NB4 (cell line): ENCODE measurements at regions not wholly inside any gene's neighbourhood (a gene's known extent, or its start where the extent isn't known, plus 50 kb on each side); places are given as distances from the start of the nearest gene placed in this dataset.

Experiments
- DNase-seq: peaks from one replicate; pipeline ENCODE4 v3.0.0; 2010; ENCODE audit warnings: low read depth
- H3K4me3 ChIP-seq: one replicate; pipeline ENCODE4 v1.5.1; 2011; ENCODE audit warnings: mild to moderate bottlenecking, low read depth, low read length, moderate library complexity
- MYC ChIP-seq: IDR thresholded peaks from 2 replicates; pipeline ENCODE4 v1.6.1; 2011; ENCODE audit warnings: low read depth, low read length
- POLR2A ChIP-seq: IDR thresholded peaks from 2 replicates; pipeline ENCODE4 v1.6.1; 2011; ENCODE audit warnings: mild to moderate bottlenecking; ENCODE audit not compliant: insufficient read length; ENCODE audit errors: extremely low read depth
- TF ChIP-seq, protein P1 (sequence below): IDR thresholded peaks from one replicate; pipeline ENCODE4 v1.5.1; 2012; ENCODE audit warnings: low read depth, low read length
- TF ChIP-seq, protein P2 (sequence below): IDR thresholded peaks from 2 replicates; pipeline ENCODE4 v1.6.1; 2011; ENCODE audit warnings: low read depth, low read length

DNA sequence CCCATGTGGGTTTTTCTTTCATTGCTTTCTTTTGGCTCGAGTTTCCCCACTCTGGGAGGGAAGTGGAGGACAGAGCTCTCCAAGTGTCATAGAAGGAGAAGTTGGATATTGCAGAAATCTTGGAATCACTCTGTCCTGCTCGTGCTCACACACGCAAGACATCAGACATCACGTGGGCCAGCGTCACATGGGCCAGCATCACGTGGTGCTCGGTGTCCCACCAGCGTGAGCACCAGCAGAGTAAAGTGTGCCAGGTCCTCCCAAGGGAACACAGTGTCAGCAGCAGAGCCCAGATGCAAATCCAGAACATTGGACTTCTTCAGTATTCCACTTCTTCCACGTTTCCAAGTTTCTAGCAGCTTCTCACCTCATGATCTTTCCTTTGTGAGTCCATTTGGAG is 327.0 kb downstream of the FOXL1 start:
- TF ChIP-seq POLR2A (no peak), MYC (no peak)
- TF ChIP-seq, protein P1, sequence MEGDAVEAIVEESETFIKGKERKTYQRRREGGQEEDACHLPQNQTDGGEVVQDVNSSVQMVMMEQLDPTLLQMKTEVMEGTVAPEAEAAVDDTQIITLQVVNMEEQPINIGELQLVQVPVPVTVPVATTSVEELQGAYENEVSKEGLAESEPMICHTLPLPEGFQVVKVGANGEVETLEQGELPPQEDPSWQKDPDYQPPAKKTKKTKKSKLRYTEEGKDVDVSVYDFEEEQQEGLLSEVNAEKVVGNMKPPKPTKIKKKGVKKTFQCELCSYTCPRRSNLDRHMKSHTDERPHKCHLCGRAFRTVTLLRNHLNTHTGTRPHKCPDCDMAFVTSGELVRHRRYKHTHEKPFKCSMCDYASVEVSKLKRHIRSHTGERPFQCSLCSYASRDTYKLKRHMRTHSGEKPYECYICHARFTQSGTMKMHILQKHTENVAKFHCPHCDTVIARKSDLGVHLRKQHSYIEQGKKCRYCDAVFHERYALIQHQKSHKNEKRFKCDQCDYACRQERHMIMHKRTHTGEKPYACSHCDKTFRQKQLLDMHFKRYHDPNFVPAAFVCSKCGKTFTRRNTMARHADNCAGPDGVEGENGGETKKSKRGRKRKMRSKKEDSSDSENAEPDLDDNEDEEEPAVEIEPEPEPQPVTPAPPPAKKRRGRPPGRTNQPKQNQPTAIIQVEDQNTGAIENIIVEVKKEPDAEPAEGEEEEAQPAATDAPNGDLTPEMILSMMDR = no peak
- TF ChIP-seq, protein P2, sequence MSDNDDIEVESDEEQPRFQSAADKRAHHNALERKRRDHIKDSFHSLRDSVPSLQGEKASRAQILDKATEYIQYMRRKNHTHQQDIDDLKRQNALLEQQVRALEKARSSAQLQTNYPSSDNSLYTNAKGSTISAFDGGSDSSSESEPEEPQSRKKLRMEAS = no peak
- DNase-seq = no peak
- no peak overlapping the region for H3K4me3 ChIP-seq

DNA sequence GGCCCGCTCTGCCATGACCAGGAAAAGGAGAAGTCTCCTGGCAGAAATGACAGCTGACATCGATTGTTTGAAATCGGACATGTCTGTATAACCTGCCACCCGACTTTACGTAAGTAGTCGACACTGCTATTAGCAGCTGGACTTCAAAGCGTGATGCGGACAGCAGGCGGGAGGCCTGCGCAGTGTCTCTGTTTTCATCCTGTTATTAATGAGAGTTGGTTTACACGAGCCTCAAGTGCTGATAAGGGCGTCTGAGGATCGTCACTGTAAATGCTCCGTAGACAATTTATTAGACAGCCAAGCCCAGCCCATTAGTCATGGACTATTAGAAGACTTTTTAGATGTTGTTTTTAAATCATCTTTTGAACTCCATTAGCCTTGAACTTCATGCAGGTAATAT is 328.3 kb downstream of the FOXL1 start:
- TF ChIP-seq, protein P1 = no peak
- no peak for TF ChIP-seq POLR2A
- DNase-seq = no peak
- H3K4me3 ChIP-seq = no peak overlapping the region

DNA sequence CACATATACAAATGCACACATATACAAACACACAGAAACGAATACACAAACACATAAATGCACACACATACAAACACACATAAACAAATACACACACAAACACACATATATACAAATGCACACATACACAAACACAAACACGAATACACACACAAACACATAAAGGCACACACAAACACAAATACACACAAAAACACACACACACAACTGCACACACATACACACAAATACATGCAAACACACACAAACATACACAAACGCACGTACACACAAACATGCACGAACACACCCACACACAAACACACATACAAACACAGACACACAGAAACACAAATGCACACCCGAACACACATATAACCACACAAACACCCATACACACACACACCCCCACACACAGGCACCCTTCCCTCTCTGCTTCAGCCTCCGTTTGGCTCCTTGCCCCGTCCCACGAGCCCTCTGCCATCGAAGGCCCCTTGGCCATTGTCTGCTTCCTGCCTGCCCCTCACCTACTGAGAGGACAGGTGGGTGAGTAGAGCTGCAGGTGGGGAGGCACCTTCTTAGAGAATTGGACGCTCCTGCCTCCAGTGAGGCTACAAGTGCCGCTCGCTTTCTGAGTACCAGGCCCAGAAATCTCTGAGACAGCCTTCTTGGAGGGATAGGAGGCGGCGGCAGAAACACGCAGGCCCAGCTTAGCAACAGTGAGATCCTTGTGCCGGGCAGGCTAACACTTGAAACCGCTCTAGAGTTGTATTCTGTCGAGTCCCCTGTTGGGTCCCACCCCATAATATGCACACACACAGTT is 331.2 kb downstream of the FOXL1 start:
- DNase-seq = no peak
- TF ChIP-seq, protein P2 = no peak
- TF ChIP-seq, protein P1 = no peak
- TF ChIP-seq POLR2A (no peak), MYC (no peak)
- no peak overlapping the region for H3K4me3 ChIP-seq

DNA sequence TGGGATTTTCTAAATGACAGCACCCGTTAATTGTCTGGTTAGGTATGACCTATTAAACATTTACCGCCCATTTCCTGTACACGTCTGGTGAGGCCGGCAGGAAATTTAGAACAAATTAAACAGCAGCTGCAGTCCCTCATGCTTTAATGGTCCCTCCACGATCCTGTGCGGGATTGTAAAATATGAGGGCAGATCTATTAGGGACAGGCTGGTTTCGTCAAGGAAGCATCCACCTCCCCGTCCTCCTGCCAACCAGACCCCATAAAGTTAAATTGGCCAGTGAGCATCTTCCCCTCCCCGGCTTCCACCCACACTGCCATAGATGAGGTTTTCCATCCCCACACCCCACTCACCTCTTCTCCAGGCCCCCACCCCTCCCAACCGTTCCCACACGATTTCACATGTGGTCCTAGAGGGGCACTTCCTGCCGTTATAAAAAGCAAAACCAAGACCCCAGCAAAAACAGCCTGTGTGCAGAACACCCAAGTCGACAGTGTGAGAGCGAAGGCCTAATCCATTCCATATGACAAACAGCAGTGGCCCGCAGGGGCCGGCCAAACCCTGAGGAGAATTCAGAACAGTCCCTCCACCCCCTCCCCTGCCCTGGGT is 331.9 kb downstream of the FOXL1 start:
- no peak for TF ChIP-seq POLR2A
- no peak for TF ChIP-seq MYC
- TF ChIP-seq, protein P2 = no peak
- no peak for DNase-seq
- H3K4me3 ChIP-seq = no peak overlapping the region

DNA sequence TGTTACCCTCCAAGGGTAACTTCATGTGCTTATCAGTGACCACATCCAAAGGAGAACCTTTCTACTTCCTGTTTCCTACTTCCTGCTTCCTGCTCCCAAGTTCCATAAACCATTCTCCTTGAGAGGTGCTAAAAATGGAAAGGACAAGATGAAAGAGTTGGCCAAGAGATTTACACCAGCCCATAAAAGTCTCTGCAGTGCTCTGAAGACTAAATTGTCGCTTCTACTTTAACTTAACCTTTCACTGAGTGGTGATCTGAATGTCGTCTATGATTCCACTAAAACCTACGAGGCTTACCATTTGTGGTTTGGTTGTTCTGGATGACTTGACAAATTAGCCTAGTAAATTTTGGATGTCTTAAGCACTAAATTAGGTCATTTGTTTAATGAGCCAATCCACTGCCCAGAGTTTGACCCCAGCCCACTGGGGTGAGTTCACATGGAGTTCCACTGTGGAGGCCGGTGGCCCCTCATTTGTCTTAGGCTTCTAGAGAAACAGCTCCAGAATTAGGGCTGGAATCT is 333.1 kb downstream of the FOXL1 start:
- no peak overlapping the region for H3K4me3 ChIP-seq
- DNase-seq = peak; percentile 18
- TF ChIP-seq, protein P2 = no peak
- TF ChIP-seq, protein P1 = no peak
- TF ChIP-seq MYC (no peak), POLR2A (no peak)

DNA sequence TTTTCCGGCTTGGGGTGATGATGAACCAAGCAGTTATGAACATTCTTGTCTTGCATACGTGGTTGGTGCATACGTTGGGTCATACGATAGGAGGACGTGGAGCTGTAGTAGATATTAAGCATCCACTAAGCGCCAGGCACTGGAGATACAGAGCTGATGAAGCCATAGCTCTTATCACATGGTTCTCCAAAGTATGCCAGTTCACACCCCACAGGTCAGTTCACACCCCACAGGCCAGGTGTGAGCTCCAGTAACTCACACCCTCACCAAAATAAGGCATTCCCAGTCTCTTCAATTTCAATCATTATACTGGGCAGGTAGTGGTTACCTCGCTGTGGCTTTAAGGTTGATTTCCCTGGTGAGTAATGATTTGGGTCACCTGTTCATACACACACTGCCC is 335.5 kb downstream of the FOXL1 start:
- H3K4me3 ChIP-seq = no peak overlapping the region
- no peak for DNase-seq
- TF ChIP-seq MYC (no peak), POLR2A (no peak)
- TF ChIP-seq, protein P1 = no peak
- TF ChIP-seq, protein P2 = no peak
